ENCODE measurements at regions not wholly inside any gene's neighbourhood (a gene's known extent, or its start where the extent isn't known, plus 50 kb on each side); places are given as distances from the start of the nearest gene placed in this dataset.

DNA sequence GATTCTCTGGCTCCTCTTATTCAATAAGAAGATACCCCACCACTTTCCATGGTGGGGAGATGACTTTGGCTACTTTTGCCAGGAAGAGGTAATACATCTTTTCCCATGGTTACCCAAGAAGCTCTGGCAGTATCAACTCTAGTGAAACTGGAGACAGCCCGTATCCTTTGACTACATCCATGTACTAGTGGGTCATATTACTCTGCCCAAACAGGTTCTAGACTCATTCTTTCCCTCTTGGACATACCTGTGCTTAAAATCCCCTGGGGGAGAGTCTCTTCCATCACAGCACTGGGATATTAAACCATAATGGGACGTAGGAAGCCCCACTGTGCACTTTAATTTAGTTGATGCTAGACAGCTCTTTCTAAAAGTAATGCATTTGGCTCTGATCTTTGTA is 144.7 kb upstream of the KLF12 start:
- TF ChIP-seq, protein P1, sequence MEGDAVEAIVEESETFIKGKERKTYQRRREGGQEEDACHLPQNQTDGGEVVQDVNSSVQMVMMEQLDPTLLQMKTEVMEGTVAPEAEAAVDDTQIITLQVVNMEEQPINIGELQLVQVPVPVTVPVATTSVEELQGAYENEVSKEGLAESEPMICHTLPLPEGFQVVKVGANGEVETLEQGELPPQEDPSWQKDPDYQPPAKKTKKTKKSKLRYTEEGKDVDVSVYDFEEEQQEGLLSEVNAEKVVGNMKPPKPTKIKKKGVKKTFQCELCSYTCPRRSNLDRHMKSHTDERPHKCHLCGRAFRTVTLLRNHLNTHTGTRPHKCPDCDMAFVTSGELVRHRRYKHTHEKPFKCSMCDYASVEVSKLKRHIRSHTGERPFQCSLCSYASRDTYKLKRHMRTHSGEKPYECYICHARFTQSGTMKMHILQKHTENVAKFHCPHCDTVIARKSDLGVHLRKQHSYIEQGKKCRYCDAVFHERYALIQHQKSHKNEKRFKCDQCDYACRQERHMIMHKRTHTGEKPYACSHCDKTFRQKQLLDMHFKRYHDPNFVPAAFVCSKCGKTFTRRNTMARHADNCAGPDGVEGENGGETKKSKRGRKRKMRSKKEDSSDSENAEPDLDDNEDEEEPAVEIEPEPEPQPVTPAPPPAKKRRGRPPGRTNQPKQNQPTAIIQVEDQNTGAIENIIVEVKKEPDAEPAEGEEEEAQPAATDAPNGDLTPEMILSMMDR (IDR thresholded peaks at IDR 0.05; ENCODE audit: low read length): no peak
- no peak for TF ChIP-seq EZH2 (optimal IDR thresholded peaks at IDR 0.05; ENCODE audit: low read depth, low read length)
- no peak for TF ChIP-seq EZH2phosphoT487 (IDR thresholded peaks at IDR 0.05; ENCODE audit: low read length)
